NCI-H446 treated with DMSO at 0.1 percent for 48 hours (cell line): ENCODE measurements at regions not wholly inside any gene's neighbourhood (a gene's known extent, or its start where the extent isn't known, plus 50 kb on each side); places are given as distances from the start of the nearest gene placed in this dataset.
"Not testable (repeated sequence)": the region's sequence is repeated elsewhere in the genome, so short reads cannot be mapped to it uniquely, and the experiment has no call there.

Experiments used
- DNase-seq: peaks from one replicate; lab custom pipeline; 2025; lab: John Stamatoyannopoulos, UW

- not testable (repeated sequence) for DNase-seq
Observed at GRCh38 chr15:87533637-87534036, 722.9 kb downstream of the NTRK3 start.

GRCh38 chr15:87528873-87529272 is 727.7 kb downstream of the NTRK3 start:
- no peak for DNase-seq

GRCh38 chr15:87527875-87528274 is 728.7 kb downstream of the NTRK3 start:
- no peak for DNase-seq

GRCh38 chr15:87527416-87527815 is 729.1 kb downstream of the NTRK3 start:
- peak; percentile 3 for DNase-seq

- no peak for DNase-seq
Observed at GRCh38 chr15:87523516-87523915, 733.0 kb downstream of the NTRK3 start.

- DNase-seq, result no peak
Observed at GRCh38 chr15:87522997-87523396, 733.5 kb downstream of the NTRK3 start.

- DNase-seq, result no peak
Observed at GRCh38 chr15:87518957-87519356, 737.6 kb downstream of the NTRK3 start.

- DNase-seq, result no peak
Observed at GRCh38 chr15:87508086-87508485, 748.5 kb downstream of the NTRK3 start.

- DNase-seq, result no peak
Observed at GRCh38 chr15:87502173-87502572, 754.4 kb downstream of the NTRK3 start.

- DNase-seq, result no peak
Observed at GRCh38 chr15:87500240-87500639, 756.3 kb downstream of the NTRK3 start.

GRCh38 chr15:87498560-87498959 is 758.0 kb downstream of the NTRK3 start:
- no peak for DNase-seq

- no peak for DNase-seq
Observed at GRCh38 chr15:87496795-87497194, 759.7 kb downstream of the NTRK3 start.

- DNase-seq, result no peak
Observed at GRCh38 chr15:87496109-87496508, 760.4 kb downstream of the NTRK3 start.

GRCh38 chr15:87493803-87494202 is 762.7 kb downstream of the NTRK3 start:
- no peak for DNase-seq

GRCh38 chr15:87492321-87492720 is 764.2 kb downstream of the NTRK3 start:
- no peak for DNase-seq

- no peak for DNase-seq
Observed at GRCh38 chr15:87490666-87491065, 765.9 kb downstream of the NTRK3 start.

- no peak for DNase-seq
Observed at GRCh38 chr15:87489902-87490665, 766.5 kb downstream of the NTRK3 start.

- peak; percentile 6 for DNase-seq
Observed at GRCh38 chr15:87489456-87489855, 767.1 kb downstream of the NTRK3 start.

- no peak for DNase-seq
Observed at GRCh38 chr15:87487484-87487883, 769.1 kb downstream of the NTRK3 start.

- no peak for DNase-seq
Observed at GRCh38 chr15:87483468-87483867, 773.1 kb downstream of the NTRK3 start.

- no peak for DNase-seq
Observed at GRCh38 chr15:87481126-87481525, 775.4 kb downstream of the NTRK3 start.

- DNase-seq, result no peak
Observed at GRCh38 chr15:87478687-87479072, 777.9 kb downstream of the NTRK3 start.

- peak; percentile 38 for DNase-seq
Observed at GRCh38 chr15:87477737-87478686, 778.5 kb downstream of the NTRK3 start.
